ENCODE measurements at regions not wholly inside any gene's neighbourhood (a gene's known extent, or its start where the extent isn't known, plus 50 kb on each side); places are given as distances from the start of the nearest gene placed in this dataset.

- no peak for TF ChIP-seq CTCF (IDR thresholded peaks at IDR 0.05; ENCODE audit: control extremely low read depth, extremely low read depth)
- Histone ChIP-seq H3K9me3 (ENCODE audit: control insufficient read depth in 4 of 4, insufficient read depth in 3 of 4, low read length in 3 of 4) (no peaks in the 10 kb centered on the region), H3K27ac (ENCODE audit: low read depth in 1 of 2, low read length in 1 of 2) (no peak overlapping the region), H3K4me1 (ENCODE audit: control insufficient read depth in 5 of 5, insufficient read depth in 5 of 5, low read length in 5 of 5) (peaks cover 0 to 18% (median 0%) of the 10 kb centered on the region in 5 donors), H3K27me3 (ENCODE audit: control insufficient read depth in 3 of 3, insufficient read depth in 3 of 3, low read length in 2 of 3) (peaks cover 0 to 2% (median 0%) of the 10 kb centered on the region in 3 donors), H3K4me3 (no peak overlapping the region), H3K9ac (ENCODE audit: insufficient read depth in 1 of 2, low read length in 2 of 2) (no peak overlapping the region), H3K36me3 (ENCODE audit: control insufficient read depth in 4 of 4, insufficient read depth in 4 of 4, low read length in 4 of 4) (no peaks in the 10 kb centered on the region)
- ATAC-seq (ENCODE audit: insufficient read depth, low FRiP score): no peak
- 81 to 86% methylated on average over 26 of the region's 26 CpGs for WGBS, 2 donors
- DNase-seq: peak in 2 of 3 donors; percentile 54 to 64
These were observed 189.0 kb downstream of the ANKRD60 start for GRCh38 chr20:58039274-58040092.

GRCh38 chr20:58038123-58038654, 190.3 kb downstream of the ANKRD60 start:
- H3K27me3 ChIP-seq (ENCODE audit: control insufficient read depth in 3 of 3, insufficient read depth in 3 of 3, low read length in 2 of 3): peaks cover 0 to 2% (median 0%) of the 10 kb centered on the region in 3 donors
- WGBS, 2 donors: 73 to 74% methylated on average over 9 of the region's 9 CpGs
- no peak overlapping the region for H3K9ac ChIP-seq (ENCODE audit: insufficient read depth in 1 of 2, low read length in 2 of 2)
- DNase-seq (no peak), ATAC-seq (ENCODE audit: insufficient read depth, low FRiP score) (no peak)
- H3K4me1 ChIP-seq (ENCODE audit: control insufficient read depth in 5 of 5, insufficient read depth in 5 of 5, low read length in 5 of 5): peaks cover 0 to 16% (median 0%) of the 10 kb centered on the region in 5 donors
- H3K27ac ChIP-seq (ENCODE audit: low read depth in 1 of 2, low read length in 1 of 2): no peak overlapping the region
- TF ChIP-seq CTCF (IDR thresholded peaks at IDR 0.05; ENCODE audit: control extremely low read depth, extremely low read depth): no peak
- no peaks in the 10 kb centered on the region for H3K9me3 ChIP-seq (ENCODE audit: control insufficient read depth in 4 of 4, insufficient read depth in 3 of 4, low read length in 3 of 4)
- no peak overlapping the region for H3K4me3 ChIP-seq
- H3K36me3 ChIP-seq (ENCODE audit: control insufficient read depth in 4 of 4, insufficient read depth in 4 of 4, low read length in 4 of 4): no peaks in the 10 kb centered on the region

GRCh38 chr20:58037631-58038030, 190.8 kb downstream of the ANKRD60 start:
- peaks cover 0 to 2% (median 0%) of the 10 kb centered on the region in 3 donors for H3K27me3 ChIP-seq (ENCODE audit: control insufficient read depth in 3 of 3, insufficient read depth in 3 of 3, low read length in 2 of 3)
- no peaks in the 10 kb centered on the region for H3K36me3 ChIP-seq (ENCODE audit: control insufficient read depth in 4 of 4, insufficient read depth in 4 of 4, low read length in 4 of 4)
- peaks cover 0 to 13% (median 0%) of the 10 kb centered on the region in 5 donors for H3K4me1 ChIP-seq (ENCODE audit: control insufficient read depth in 5 of 5, insufficient read depth in 5 of 5, low read length in 5 of 5)
- H3K4me3 ChIP-seq: no peak overlapping the region
- no peak for TF ChIP-seq CTCF (IDR thresholded peaks at IDR 0.05; ENCODE audit: control extremely low read depth, extremely low read depth)
- DNase-seq: no peak
- ATAC-seq (ENCODE audit: insufficient read depth, low FRiP score): no peak
- no peak overlapping the region for H3K27ac ChIP-seq (ENCODE audit: low read depth in 1 of 2, low read length in 1 of 2)
- 86 to 92% methylated on average over 2 of the region's 2 CpGs for WGBS, 2 donors
- H3K9ac ChIP-seq (ENCODE audit: insufficient read depth in 1 of 2, low read length in 2 of 2): no peak overlapping the region
- H3K9me3 ChIP-seq (ENCODE audit: control insufficient read depth in 4 of 4, insufficient read depth in 3 of 4, low read length in 3 of 4): no peaks in the 10 kb centered on the region

Data from lung (tissue), 11 donors.